A673 (cell line): ENCODE measurements at regions not wholly inside any gene's neighbourhood (a gene's known extent, or its start where the extent isn't known, plus 50 kb on each side); places are given as distances from the start of the nearest gene placed in this dataset.

Source experiments
- BruUV-seq: library from RNA; stranded (reverse); fragments of 400-500 nt; replicated peaks from 2 replicates; lab custom pipeline; 2021; lab: Mats Ljungman, UMichigan
- CTCF ChIA-PET: fragments of 300-600 bp; sonication (Branson Sonifier 250); formaldehyde crosslinking; loops from one replicate; lab custom pipeline; 2022; ENCODE audit warnings: antibody characterized with exemption; lab: Charles Lee
- POLR2A ChIA-PET: fragments of 300-600 bp; sonication (Branson Sonifier 250); formaldehyde crosslinking; loops from one replicate; lab custom pipeline; 2022; ENCODE audit warnings: antibody characterized with exemption; ENCODE audit not compliant: low non-redundant PET; lab: Charles Lee
- DNase-seq: peaks from one replicate; pipeline ENCODE4 v3.0.0-alpha.2; 2015; ENCODE audit warnings: low spot score
- H3K27ac ChIP-seq: fragments of 200-600 bp; sonication (generic); 2 replicates; pipeline ENCODE4 v1.5.1; 2016; ENCODE audit warnings: mixed run types, low read depth, mild to moderate bottlenecking, mixed read lengths, antibody characterized with exemption, low read length; ENCODE audit not compliant: poor library complexity, severe bottlenecking
- H3K27me3 ChIP-seq: fragments of 200-600 bp; sonication (generic); replicated peaks from 2 replicates; pipeline ENCODE4 v1.6.1; 2017; ENCODE audit warnings: mixed run types, low read depth, mild to moderate bottlenecking, mixed read lengths, antibody characterized with exemption, low read length; ENCODE audit not compliant: insufficient read depth, poor library complexity
- H3K36me3 ChIP-seq: fragments of 200-600 bp; sonication (generic); 2 replicates; pipeline ENCODE4 v1.6.1; 2016; ENCODE audit warnings: mixed run types, mild to moderate bottlenecking, mixed read lengths, antibody characterized with exemption, low read length; ENCODE audit not compliant: insufficient read depth, poor library complexity, severe bottlenecking
- H3K4me1 ChIP-seq: fragments of 200-600 bp; sonication (generic); 2 replicates; pipeline ENCODE4 v1.6.1; 2017; ENCODE audit warnings: mixed run types, mild to moderate bottlenecking, mixed read lengths, antibody characterized with exemption, low read length; ENCODE audit not compliant: insufficient read depth, poor library complexity, severe bottlenecking
- H3K4me3 ChIP-seq: fragments of 200-600 bp; sonication (generic); 2 replicates; pipeline ENCODE4 v1.5.1; 2016; ENCODE audit warnings: low read depth, mixed run types, mild to moderate bottlenecking, mixed read lengths, low read length; ENCODE audit not compliant: poor library complexity, severe bottlenecking
- H3K9me3 ChIP-seq: fragments of 200-600 bp; sonication (generic); 2 replicates; pipeline ENCODE4 v1.6.1; 2016; ENCODE audit warnings: mixed run types, low read depth, mild to moderate bottlenecking, mixed read lengths, antibody characterized with exemption, low read length; ENCODE audit not compliant: poor library complexity, severe bottlenecking
- CTCF ChIP-seq: fragments of 300-800, 200-600 bp; sonication (generic); conservative IDR thresholded peaks from 2 replicates; pipeline ENCODE4 v1.5.1; 2017; ENCODE audit warnings: low read depth, mild to moderate bottlenecking, antibody characterized with exemption, low read length, moderate library complexity, mixed read lengths
- EZH2 ChIP-seq: fragments of 200-600 bp; sonication (generic); IDR thresholded peaks from 2 replicates; pipeline ENCODE4 v1.6.1; 2017; ENCODE audit warnings: borderline replicate concordance, low read depth, mild to moderate bottlenecking, mixed read lengths, antibody characterized with exemption, low read length; ENCODE audit not compliant: poor library complexity, severe bottlenecking
- intact Hi-C: fragments of 100-400 bp; cut with micrococcal nuclease; formaldehyde crosslinking; loops from one replicate; pipeline ENCODE4 v1.10.0; 2022; ENCODE audit not compliant: unreplicated experiment

GRCh38 chr19:31810536-31811109 lies 461.4 kb upstream of the TSHZ3 start:
- CTCF ChIA-PET: no interaction called here

DNA sequence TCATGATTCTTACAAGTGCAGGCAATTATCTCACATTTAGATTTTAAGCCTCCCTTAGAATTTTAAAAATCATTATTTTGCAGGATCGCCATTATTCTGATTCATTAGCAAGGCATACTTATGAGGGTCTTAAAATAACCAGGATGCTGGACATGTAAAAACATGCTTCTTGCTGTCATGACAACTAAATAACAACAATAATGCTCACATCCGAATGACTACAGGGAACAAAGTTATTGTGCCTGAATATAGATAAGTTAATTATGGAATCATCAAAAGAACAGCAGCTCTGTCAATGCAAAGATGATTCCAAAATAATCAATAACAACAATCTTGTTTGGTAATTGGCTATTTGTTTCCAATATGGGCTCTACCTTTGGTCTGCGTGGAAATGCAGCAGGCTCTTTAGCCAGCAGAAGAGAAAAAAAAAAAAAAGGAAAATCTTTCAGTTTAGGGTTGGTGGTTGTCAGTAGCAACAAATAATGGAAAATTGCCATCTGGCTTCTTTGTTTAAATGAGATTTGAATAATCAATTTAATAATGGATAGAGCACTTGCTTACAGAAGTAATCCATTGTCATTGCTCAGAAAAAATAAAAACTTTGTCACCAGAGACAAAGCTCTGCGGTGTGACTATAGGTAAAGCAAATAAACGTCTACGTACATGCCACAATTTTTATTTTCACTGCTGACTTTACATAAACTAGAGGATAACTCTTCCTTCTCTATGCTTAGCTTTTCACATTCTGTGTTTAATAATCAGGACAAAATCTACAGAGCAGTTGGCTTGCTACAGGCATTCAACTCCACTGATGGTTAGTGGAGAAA lies 468.9 kb upstream of the TSHZ3 start:
- POLR2A ChIA-PET: no interaction called here
- no peaks in the 10 kb centered on the region for H3K4me1 ChIP-seq
- no TSS peak for BruUV-seq
- no peak for DNase-seq
- no peak for TF ChIP-seq EZH2
- no peak for TF ChIP-seq CTCF
- no peaks in the 10 kb centered on the region for H3K27me3 ChIP-seq
- no peak overlapping the region for H3K4me3 ChIP-seq
- intact Hi-C loops: no loop called here
- no peaks in the 10 kb centered on the region for H3K36me3 ChIP-seq
- no peaks in the 10 kb centered on the region for H3K9me3 ChIP-seq
- no peak overlapping the region for H3K27ac ChIP-seq
- CTCF ChIA-PET: interaction anchor here (0.9 kb wide), 1 partner anchor 15 kb away, joined by 3 read pairs; no protein-coding TSS in a partner anchor

More at GRCh38 chr19:31810536-31811109, 461.4 kb upstream of the TSHZ3 start:
- Histone ChIP-seq H3K27me3 (no peaks in the 10 kb centered on the region), H3K27ac (no peak overlapping the region), H3K4me3 (no peak overlapping the region), H3K9me3 (no peaks in the 10 kb centered on the region), H3K36me3 (no peaks in the 10 kb centered on the region), H3K4me1 (no peaks in the 10 kb centered on the region)
- no TSS peak for BruUV-seq
- POLR2A ChIA-PET: no interaction called here
- DNase-seq: no peak
- TF ChIP-seq CTCF (no peak), EZH2 (no peak)
- intact Hi-C loops: no loop called here

- H3K36me3 ChIP-seq: no peaks in the 10 kb centered on the region
- DNase-seq: no peak
- ChIA-PET CTCF (interaction anchor here (0.9 kb wide), 1 partner anchor 16 kb away, joined by 3 read pairs; no protein-coding TSS in a partner anchor), POLR2A (no interaction called here)
- intact Hi-C loops: no loop called here
- no peak for TF ChIP-seq EZH2
- no peak for TF ChIP-seq CTCF
- no peak overlapping the region for H3K27ac ChIP-seq
- H3K9me3 ChIP-seq: no peaks in the 10 kb centered on the region
- no peaks in the 10 kb centered on the region for H3K4me1 ChIP-seq
- H3K4me3 ChIP-seq: no peak overlapping the region
- no TSS peak for BruUV-seq
- H3K27me3 ChIP-seq: no peaks in the 10 kb centered on the region
Measured at GRCh38 chr19:31818798-31819105, 469.5 kb upstream of the TSHZ3 start.
